ENCODE measurements at regions not wholly inside any gene's neighbourhood (a gene's known extent, or its start where the extent isn't known, plus 50 kb on each side); places are given as distances from the start of the nearest gene placed in this dataset.

DNA sequence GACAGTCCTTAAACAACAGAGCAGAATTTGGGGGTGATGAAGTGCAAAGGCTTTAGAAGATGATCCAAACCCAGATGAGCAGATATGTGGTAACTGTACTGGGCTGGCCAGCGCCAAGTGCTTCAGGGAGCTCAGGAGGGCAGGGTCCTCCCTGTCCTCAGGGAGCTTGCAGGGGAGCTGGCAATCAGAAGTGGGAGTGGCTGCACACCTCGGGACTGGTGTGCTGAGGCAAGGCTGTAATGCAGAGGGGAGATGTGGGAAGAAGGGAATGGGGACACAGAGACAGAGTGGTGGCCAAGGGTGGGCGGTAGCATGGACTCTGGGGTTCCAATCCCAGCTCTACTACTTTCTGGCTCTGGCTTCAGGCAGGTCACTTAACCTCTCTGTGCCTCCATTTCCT lies 235.6 kb upstream of the NCAM1 start:
- no peak for TF ChIP-seq HDGF (IDR thresholded peaks at IDR 0.05; ENCODE audit: borderline replicate concordance)
- no peak for TF ChIP-seq BHLHE40 (IDR thresholded peaks at IDR 0.05; ENCODE audit: borderline replicate concordance)
- no peak for TF ChIP-seq CTBP1 (IDR thresholded peaks at IDR 0.05; ENCODE audit: borderline replicate concordance)
- no peak for TF ChIP-seq ARNT (IDR thresholded peaks at IDR 0.05)
- no peak for TF ChIP-seq TARDBP (IDR thresholded peaks at IDR 0.05)
- no peak for TF ChIP-seq ZNF384 (IDR thresholded peaks at IDR 0.05)
- no peak for TF ChIP-seq L3MBTL2 (conservative IDR thresholded peaks at IDR 0.05)
- no peak for TF ChIP-seq FOXM1 (IDR thresholded peaks at IDR 0.05; ENCODE audit: borderline replicate concordance)
